T-helper 17 cell (primary cell): ENCODE measurements at regions not wholly inside any gene's neighbourhood (a gene's known extent, or its start where the extent isn't known, plus 50 kb on each side); places are given as distances from the start of the nearest gene placed in this dataset.

Source experiments
- ATAC-seq: fragments of 150-1000 bp; cut with Tn5 transposase; 2 replicates; pipeline ENCODE4 v1.10.0; 2021; ENCODE audit warnings: mild to moderate bottlenecking, moderate library complexity
- DNase-seq, 3 donors: peaks; one replicate each; pipeline versions ENCODE4 v3.0.0 to v3.0.0-alpha.2; 2020 to 2021
- H3K9me3 ChIP-seq: one replicate; pipeline ENCODE4 v1.7.0; 2013; ENCODE audit warnings: low read length, mild to moderate bottlenecking; ENCODE audit not compliant: control insufficient read depth, poor library complexity, severe bottlenecking
- H3K27ac Mint-ChIP-seq: one replicate; pipeline ENCODE4 v1.8.0; 2022; ENCODE audit warnings: mild to moderate bottlenecking, moderate library complexity, mixed read lengths
- H3K27me3 Mint-ChIP-seq: one replicate; pipeline ENCODE4 v1.8.0; 2022; ENCODE audit warnings: mixed read lengths
- H3K36me3 Mint-ChIP-seq: one replicate; pipeline ENCODE4 v1.8.0; 2022; ENCODE audit warnings: low read depth, mixed read lengths
- H3K4me1 Mint-ChIP-seq: one replicate; pipeline ENCODE4 v1.8.0; 2022; ENCODE audit warnings: mild to moderate bottlenecking, mixed read lengths
- H3K4me3 Mint-ChIP-seq: one replicate; pipeline ENCODE4 v1.8.0; 2022; ENCODE audit warnings: mild to moderate bottlenecking, moderate library complexity, mixed read lengths

- no peaks in the 10 kb centered on the region for H3K4me1 Mint-ChIP-seq
- no peaks in the 10 kb centered on the region for H3K27me3 Mint-ChIP-seq
- ATAC-seq, result no peak
- DNase-seq, result no peak
- no peaks in the 10 kb centered on the region for H3K36me3 Mint-ChIP-seq
- H3K27ac Mint-ChIP-seq, result no peak overlapping the region
- H3K9me3 ChIP-seq, result no peaks in the 10 kb centered on the region
- H3K4me3 Mint-ChIP-seq, result no peak overlapping the region
These were observed 731.5 kb upstream of the FZD8 start for GRCh38 chr10:36373424-36374096.

- no peaks in the 10 kb centered on the region for H3K9me3 ChIP-seq
- Mint-ChIP-seq H3K27ac (no peak overlapping the region), H3K4me1 (no peaks in the 10 kb centered on the region), H3K4me3 (no peak overlapping the region), H3K27me3 (no peaks in the 10 kb centered on the region), H3K36me3 (no peaks in the 10 kb centered on the region)
- ATAC-seq, result no peak
- DNase-seq, result no peak
These were observed 725.3 kb upstream of the FZD8 start for GRCh38 chr10:36367362-36367761.

GRCh38 chr10:36366843-36367242, 724.7 kb upstream of the FZD8 start:
- no peaks in the 10 kb centered on the region for H3K9me3 ChIP-seq
- Mint-ChIP-seq H3K27ac (no peak overlapping the region), H3K4me3 (no peak overlapping the region), H3K36me3 (no peaks in the 10 kb centered on the region), H3K4me1 (no peaks in the 10 kb centered on the region), H3K27me3 (no peaks in the 10 kb centered on the region)
- ATAC-seq (no peak), DNase-seq (no peak)

GRCh38 chr10:36366065-36366464, 724.0 kb upstream of the FZD8 start:
- Mint-ChIP-seq H3K36me3 (no peaks in the 10 kb centered on the region), H3K4me3 (no peak overlapping the region), H3K27me3 (no peaks in the 10 kb centered on the region), H3K27ac (no peak overlapping the region), H3K4me1 (no peaks in the 10 kb centered on the region)
- DNase-seq (no peak), ATAC-seq (no peak)
- H3K9me3 ChIP-seq, result no peaks in the 10 kb centered on the region

- Mint-ChIP-seq H3K36me3 (no peaks in the 10 kb centered on the region), H3K4me3 (no peak overlapping the region), H3K27ac (no peak overlapping the region), H3K4me1 (no peaks in the 10 kb centered on the region), H3K27me3 (no peaks in the 10 kb centered on the region)
- no peak for ATAC-seq
- no peak for DNase-seq
- H3K9me3 ChIP-seq, result no peaks in the 10 kb centered on the region
These were observed 720.2 kb upstream of the FZD8 start for GRCh38 chr10:36362257-36362656.

GRCh38 chr10:36358736-36359135, 716.6 kb upstream of the FZD8 start:
- Mint-ChIP-seq H3K27ac (no peak overlapping the region), H3K27me3 (no peaks in the 10 kb centered on the region), H3K36me3 (no peaks in the 10 kb centered on the region), H3K4me3 (no peak overlapping the region), H3K4me1 (no peaks in the 10 kb centered on the region)
- ATAC-seq (no peak), DNase-seq (no peak)
- no peaks in the 10 kb centered on the region for H3K9me3 ChIP-seq

- Mint-ChIP-seq H3K36me3 (no peaks in the 10 kb centered on the region), H3K4me3 (no peak overlapping the region), H3K27ac (no peak overlapping the region), H3K27me3 (no peaks in the 10 kb centered on the region), H3K4me1 (no peaks in the 10 kb centered on the region)
- ATAC-seq (no peak), DNase-seq (no peak)
- no peaks in the 10 kb centered on the region for H3K9me3 ChIP-seq
These were observed 712.5 kb upstream of the FZD8 start for GRCh38 chr10:36354633-36355032.

- Mint-ChIP-seq H3K36me3 (no peaks in the 10 kb centered on the region), H3K4me1 (no peaks in the 10 kb centered on the region), H3K27ac (no peak overlapping the region), H3K27me3 (no peaks in the 10 kb centered on the region), H3K4me3 (no peak overlapping the region)
- DNase-seq (no peak), ATAC-seq (no peak)
- H3K9me3 ChIP-seq, result no peaks in the 10 kb centered on the region
These were observed 709.1 kb upstream of the FZD8 start for GRCh38 chr10:36351159-36351558.

GRCh38 chr10:36349445-36350078, 707.5 kb upstream of the FZD8 start:
- Mint-ChIP-seq H3K4me1 (no peaks in the 10 kb centered on the region), H3K36me3 (no peaks in the 10 kb centered on the region), H3K27me3 (no peaks in the 10 kb centered on the region), H3K27ac (no peak overlapping the region), H3K4me3 (no peak overlapping the region)
- ATAC-seq, result no peak
- no peaks in the 10 kb centered on the region for H3K9me3 ChIP-seq
- DNase-seq, result no peak

GRCh38 chr10:36345807-36346206, 703.7 kb upstream of the FZD8 start:
- no peaks in the 10 kb centered on the region for H3K9me3 ChIP-seq
- ATAC-seq, result no peak
- H3K4me1 Mint-ChIP-seq, result no peaks in the 10 kb centered on the region
- H3K4me3 Mint-ChIP-seq, result no peak overlapping the region
- no peaks in the 10 kb centered on the region for H3K27me3 Mint-ChIP-seq
- H3K36me3 Mint-ChIP-seq, result no peaks in the 10 kb centered on the region
- no peak overlapping the region for H3K27ac Mint-ChIP-seq
- DNase-seq, result no peak

GRCh38 chr10:36345175-36345533, 703.1 kb upstream of the FZD8 start:
- ATAC-seq, result no peak
- H3K27me3 Mint-ChIP-seq, result no peaks in the 10 kb centered on the region

GRCh38 chr10:36344240-36345174, 702.4 kb upstream of the FZD8 start:
- no peak overlapping the region for H3K27ac Mint-ChIP-seq
- no peak for DNase-seq
- no peak for ATAC-seq

More at GRCh38 chr10:36345175-36345533, 703.1 kb upstream of the FZD8 start:
- no peak for DNase-seq
- Mint-ChIP-seq H3K4me1 (no peaks in the 10 kb centered on the region), H3K4me3 (no peak overlapping the region), H3K36me3 (no peaks in the 10 kb centered on the region), H3K27ac (no peak overlapping the region)
- H3K9me3 ChIP-seq, result no peaks in the 10 kb centered on the region

GRCh38 chr10:36342781-36343180, 700.7 kb upstream of the FZD8 start:
- H3K4me3 Mint-ChIP-seq, result no peak overlapping the region
- H3K9me3 ChIP-seq, result no peaks in the 10 kb centered on the region
- no peaks in the 10 kb centered on the region for H3K27me3 Mint-ChIP-seq
- no peak overlapping the region for H3K27ac Mint-ChIP-seq
- ATAC-seq (no peak), DNase-seq (no peak)
- H3K36me3 Mint-ChIP-seq, result no peaks in the 10 kb centered on the region
- no peaks in the 10 kb centered on the region for H3K4me1 Mint-ChIP-seq

More at GRCh38 chr10:36344240-36345174, 702.4 kb upstream of the FZD8 start:
- no peaks in the 10 kb centered on the region for H3K9me3 ChIP-seq
- Mint-ChIP-seq H3K4me3 (no peak overlapping the region), H3K36me3 (no peaks in the 10 kb centered on the region), H3K4me1 (no peaks in the 10 kb centered on the region), H3K27me3 (no peaks in the 10 kb centered on the region)
